Activated naive CD8-positive, alpha-beta T cell treated with anti-CD3 and anti-CD28 coated beads, Interleukin-2, amount 50 U/mL, for 16 hours (primary cell): ENCODE measurements at regions not wholly inside any gene's neighbourhood (a gene's known extent, or its start where the extent isn't known, plus 50 kb on each side); places are given as distances from the start of the nearest gene placed in this dataset.
"Not testable (repeated sequence)": the region's sequence is repeated elsewhere in the genome, so short reads cannot be mapped to it uniquely, and the experiment has no call there.

Source experiments
- DNase-seq: peaks from one replicate; pipeline ENCODE4 v3.0.0-alpha.2; 2020; ENCODE audit warnings: low read depth, low spot score

- no peak for DNase-seq
These were observed 118.3 kb upstream of the WSCD1 start for GRCh38 chr17:5951912-5952311.

GRCh38 chr17:5952518-5952917 is 117.7 kb upstream of the WSCD1 start:
- DNase-seq: no peak

GRCh38 chr17:5955764-5956163 is 114.4 kb upstream of the WSCD1 start:
- DNase-seq: no peak

GRCh38 chr17:5958850-5959249 is 111.3 kb upstream of the WSCD1 start:
- no peak for DNase-seq

- no peak for DNase-seq
These were observed 107.8 kb upstream of the WSCD1 start for GRCh38 chr17:5962371-5962770.

- no peak for DNase-seq
These were observed 98.2 kb upstream of the WSCD1 start for GRCh38 chr17:5971969-5972368.

- no peak for DNase-seq
These were observed 96.8 kb upstream of the WSCD1 start for GRCh38 chr17:5973410-5973809.

GRCh38 chr17:5975661-5976060 is 94.5 kb upstream of the WSCD1 start:
- DNase-seq: no peak

GRCh38 chr17:5976251-5976650 is 93.9 kb upstream of the WSCD1 start:
- DNase-seq: no peak

GRCh38 chr17:5978496-5978895 is 91.7 kb upstream of the WSCD1 start:
- DNase-seq: no peak

GRCh38 chr17:5980941-5981340 is 89.2 kb upstream of the WSCD1 start:
- DNase-seq: no peak

- no peak for DNase-seq
These were observed 83.5 kb upstream of the WSCD1 start for GRCh38 chr17:5986644-5987043.

GRCh38 chr17:6000426-6000825 is 69.8 kb upstream of the WSCD1 start:
- no peak for DNase-seq

GRCh38 chr17:6003221-6003620 is 67.0 kb upstream of the WSCD1 start:
- DNase-seq: not testable (repeated sequence)

GRCh38 chr17:6005939-6006338 is 64.2 kb upstream of the WSCD1 start:
- no peak for DNase-seq

- DNase-seq: no peak
These were observed 59.0 kb upstream of the WSCD1 start for GRCh38 chr17:6011206-6011605.

- DNase-seq: no peak
These were observed 51.4 kb upstream of the WSCD1 start for GRCh38 chr17:6018788-6019187.

- DNase-seq: no peak
These were observed 50.2 kb upstream of the WSCD1 start for GRCh38 chr17:6019959-6020358.

- no peak for DNase-seq
These were observed 49.7 kb upstream of the WSCD1 start for GRCh38 chr17:6020376-6021010.
